Cardiac muscle cell (in vitro differentiated cells and primary cell): ENCODE measurements at regions not wholly inside any gene's neighbourhood (a gene's known extent, or its start where the extent isn't known, plus 50 kb on each side); places are given as distances from the start of the nearest gene placed in this dataset.

Source experiments
- DNase-seq, 2 donors: peaks; one replicate each; pipeline versions ENCODE4 v3.0.0 to v3.0.0-alpha.2; 2010 to 2017; ENCODE audit warnings: low read depth in 1 of 2, low spot score in 1 of 2
- H3K27ac ChIP-seq: fragments of 200-600 bp; sonication (generic); 2 replicates; pipeline ENCODE4 v1.5.1; 2016
- H3K27me3 ChIP-seq: fragments of 200-600 bp; sonication (generic); 2 replicates; pipeline ENCODE4 v1.6.0; 2016; ENCODE audit warnings: control low read depth
- H3K36me3 ChIP-seq: fragments of 200-600 bp; sonication (generic); 2 replicates; pipeline ENCODE4 v1.5.1; 2016; ENCODE audit warnings: control low read depth
- H3K4me1 ChIP-seq: fragments of 200-600 bp; sonication (generic); 2 replicates; pipeline ENCODE4 v1.8.1; 2017; ENCODE audit warnings: low read depth, mild to moderate bottlenecking, mixed run types
- H3K4me3 ChIP-seq: fragments of 200-600 bp; sonication (generic); 2 replicates; pipeline ENCODE4 v1.5.1; 2016; ENCODE audit warnings: mild to moderate bottlenecking
- H3K9me3 ChIP-seq: fragments of 200-600 bp; sonication (generic); 2 replicates; pipeline ENCODE4 v1.5.1; 2017; ENCODE audit warnings: low read depth, mild to moderate bottlenecking, control low read depth
- TF ChIP-seq, protein P1 (sequence below): IDR thresholded peaks from 2 replicates; pipeline ENCODE4 v1.5.1; 2012; ENCODE audit warnings: low read depth, mild to moderate bottlenecking, low read length

DNA sequence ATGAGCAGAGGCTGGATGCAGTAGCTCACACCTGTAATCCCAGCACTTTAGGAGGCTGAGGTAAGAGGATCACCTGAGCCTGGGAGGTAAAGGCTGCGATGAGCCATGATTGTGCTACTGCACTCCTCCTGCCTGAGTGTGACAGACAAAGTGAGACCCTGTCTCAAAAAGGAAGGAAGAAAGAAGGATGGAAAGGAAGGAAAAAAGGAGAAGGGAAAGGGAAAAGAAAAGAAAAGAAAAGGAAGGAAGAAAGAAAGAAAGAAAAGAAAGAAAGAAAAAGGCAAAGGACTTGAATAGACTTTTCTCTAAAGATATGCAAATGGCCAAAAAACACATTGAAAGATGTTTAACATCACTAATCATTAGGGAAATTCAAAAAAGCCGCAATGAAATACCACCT lies 215.3 kb upstream of the MYLIP start:
- Histone ChIP-seq H3K9me3 (no peaks in the 10 kb centered on the region), H3K36me3 (no peaks in the 10 kb centered on the region), H3K4me1 (peaks cover 36% of the 10 kb centered on the region), H3K27ac (no peak overlapping the region), H3K27me3 (no peaks in the 10 kb centered on the region), H3K4me3 (no peak overlapping the region)
- TF ChIP-seq, protein P1, sequence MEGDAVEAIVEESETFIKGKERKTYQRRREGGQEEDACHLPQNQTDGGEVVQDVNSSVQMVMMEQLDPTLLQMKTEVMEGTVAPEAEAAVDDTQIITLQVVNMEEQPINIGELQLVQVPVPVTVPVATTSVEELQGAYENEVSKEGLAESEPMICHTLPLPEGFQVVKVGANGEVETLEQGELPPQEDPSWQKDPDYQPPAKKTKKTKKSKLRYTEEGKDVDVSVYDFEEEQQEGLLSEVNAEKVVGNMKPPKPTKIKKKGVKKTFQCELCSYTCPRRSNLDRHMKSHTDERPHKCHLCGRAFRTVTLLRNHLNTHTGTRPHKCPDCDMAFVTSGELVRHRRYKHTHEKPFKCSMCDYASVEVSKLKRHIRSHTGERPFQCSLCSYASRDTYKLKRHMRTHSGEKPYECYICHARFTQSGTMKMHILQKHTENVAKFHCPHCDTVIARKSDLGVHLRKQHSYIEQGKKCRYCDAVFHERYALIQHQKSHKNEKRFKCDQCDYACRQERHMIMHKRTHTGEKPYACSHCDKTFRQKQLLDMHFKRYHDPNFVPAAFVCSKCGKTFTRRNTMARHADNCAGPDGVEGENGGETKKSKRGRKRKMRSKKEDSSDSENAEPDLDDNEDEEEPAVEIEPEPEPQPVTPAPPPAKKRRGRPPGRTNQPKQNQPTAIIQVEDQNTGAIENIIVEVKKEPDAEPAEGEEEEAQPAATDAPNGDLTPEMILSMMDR = no peak
- DNase-seq = no peak

DNA sequence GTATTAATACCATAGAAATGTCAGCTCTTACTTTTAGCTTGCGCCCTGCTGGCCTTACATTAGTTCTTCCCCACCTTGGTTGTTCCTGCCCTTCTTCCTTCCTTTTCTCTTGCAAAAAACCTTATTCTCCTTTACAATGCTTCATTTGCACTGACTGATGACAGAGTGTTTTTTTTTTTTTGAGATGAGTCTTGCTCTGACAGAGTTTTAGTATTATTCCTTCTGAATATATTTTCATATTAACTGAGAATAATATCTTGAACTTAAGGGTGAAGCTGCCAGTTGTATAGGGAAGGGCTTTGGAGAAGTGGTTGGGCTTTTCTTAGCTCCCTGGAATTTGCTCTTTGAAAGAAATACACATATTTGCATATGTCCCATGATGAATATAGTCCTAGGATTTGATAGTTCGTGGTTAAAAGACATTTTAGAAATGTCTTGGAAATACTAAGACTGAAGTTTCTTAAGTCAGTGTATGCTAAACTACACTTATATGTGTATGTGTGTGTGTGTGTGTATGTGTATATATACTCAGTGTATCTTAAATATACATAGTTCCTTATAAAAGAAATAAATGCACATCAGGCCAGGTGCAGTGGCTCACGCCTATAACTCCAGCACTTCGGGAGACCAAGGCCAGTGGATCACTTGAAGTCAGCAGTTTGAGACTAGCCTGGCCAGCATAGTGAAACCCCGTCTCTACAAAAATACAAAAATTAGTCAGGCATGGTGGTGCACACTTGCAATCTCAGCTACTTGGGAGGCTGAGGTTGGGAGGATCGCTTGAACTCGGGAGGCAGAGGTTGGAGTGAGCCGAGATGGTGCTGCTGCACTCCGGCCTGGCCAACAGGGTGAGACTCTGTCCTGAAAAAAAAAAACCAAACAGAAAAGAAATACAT lies 216.1 kb upstream of the MYLIP start:
- no peaks in the 10 kb centered on the region for H3K27me3 ChIP-seq
- TF ChIP-seq, protein P1 = no peak
- peaks cover 36% of the 10 kb centered on the region for H3K4me1 ChIP-seq
- DNase-seq = no peak
- no peak overlapping the region for H3K4me3 ChIP-seq
- H3K27ac ChIP-seq = no peak overlapping the region
- H3K36me3 ChIP-seq = no peaks in the 10 kb centered on the region
- H3K9me3 ChIP-seq = no peaks in the 10 kb centered on the region

DNA sequence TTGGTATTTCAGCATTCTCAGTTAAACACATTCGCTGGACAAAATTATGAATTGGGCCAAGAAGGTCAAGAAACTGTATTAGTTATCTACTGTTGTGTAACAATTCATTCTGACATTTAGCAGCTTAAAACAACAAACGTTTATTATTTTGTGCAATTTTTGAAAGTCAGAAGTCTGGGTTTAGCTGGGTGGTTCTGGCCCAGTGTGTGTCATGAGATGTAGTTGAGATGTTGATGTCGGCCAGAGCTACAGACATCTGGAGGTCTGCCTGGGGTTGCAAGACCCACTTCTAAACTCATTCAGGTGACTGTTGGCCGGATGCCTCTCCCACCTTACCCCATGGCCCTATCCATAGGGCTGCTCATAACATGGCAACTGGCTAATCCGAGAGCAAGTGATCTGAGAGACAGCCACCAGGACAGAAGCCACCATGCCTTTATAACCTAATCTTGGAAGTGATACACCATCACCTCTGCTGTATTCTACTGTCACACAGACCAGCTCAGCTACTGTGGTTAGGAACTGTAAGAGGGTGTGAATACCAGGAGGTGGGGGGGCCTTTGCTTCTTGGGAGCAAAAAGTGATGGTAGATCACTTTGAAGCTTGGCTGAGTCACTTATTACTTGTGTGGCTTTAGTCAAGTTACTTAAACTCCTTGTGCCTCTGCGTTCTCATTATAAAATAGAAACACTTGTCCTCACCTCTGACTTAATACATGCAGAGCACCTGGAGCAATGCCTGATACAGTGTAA lies 217.0 kb upstream of the MYLIP start:
- TF ChIP-seq, protein P1 = no peak
- no peaks in the 10 kb centered on the region for H3K36me3 ChIP-seq
- H3K4me3 ChIP-seq = no peak overlapping the region
- no peak for DNase-seq
- no peak overlapping the region for H3K27ac ChIP-seq
- peaks cover 36% of the 10 kb centered on the region for H3K4me1 ChIP-seq
- H3K9me3 ChIP-seq = no peaks in the 10 kb centered on the region
- H3K27me3 ChIP-seq = no peaks in the 10 kb centered on the region

DNA sequence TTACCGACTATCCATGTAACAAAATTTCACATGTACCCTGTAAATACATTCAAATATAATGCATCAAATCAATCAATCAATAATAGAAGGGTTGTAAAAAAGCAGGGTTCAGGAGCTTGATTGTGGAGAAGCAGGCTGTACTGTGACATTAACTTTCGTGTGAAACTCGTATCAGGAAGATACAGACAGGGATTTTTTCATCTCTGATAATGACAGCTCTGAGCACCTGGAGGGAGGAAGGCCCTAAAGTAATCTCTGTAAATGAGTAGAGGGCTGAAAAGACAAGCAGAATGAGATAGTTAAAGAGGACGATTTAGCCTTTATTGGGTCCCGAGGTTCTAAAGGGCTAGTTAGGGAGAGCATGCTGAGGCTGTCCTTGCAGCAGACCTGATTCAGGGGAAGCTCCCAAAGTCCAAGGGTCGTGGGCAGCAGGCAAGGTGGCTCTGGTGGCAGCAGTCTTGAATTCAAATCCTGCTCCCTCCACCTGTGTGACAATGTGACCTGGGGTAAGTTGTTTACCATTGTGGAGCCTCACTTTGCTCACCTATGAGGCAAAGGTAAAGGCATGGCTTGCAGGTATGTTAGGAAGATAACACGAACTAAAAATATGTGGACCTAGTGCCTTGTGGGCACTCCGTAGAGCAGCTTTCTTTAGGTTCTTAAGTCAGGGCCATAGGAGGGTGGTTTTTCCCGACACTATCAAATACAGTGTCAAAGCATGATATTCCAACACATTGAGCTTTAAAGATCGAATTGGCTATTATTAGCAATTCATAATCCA lies 219.4 kb upstream of the MYLIP start:
- H3K36me3 ChIP-seq = no peaks in the 10 kb centered on the region
- no peak for DNase-seq
- no peak overlapping the region for H3K4me3 ChIP-seq
- TF ChIP-seq, protein P1 = no peak
- H3K4me1 ChIP-seq = peaks cover 20% of the 10 kb centered on the region
- H3K27ac ChIP-seq = no peak overlapping the region
- no peaks in the 10 kb centered on the region for H3K9me3 ChIP-seq
- no peaks in the 10 kb centered on the region for H3K27me3 ChIP-seq

DNA sequence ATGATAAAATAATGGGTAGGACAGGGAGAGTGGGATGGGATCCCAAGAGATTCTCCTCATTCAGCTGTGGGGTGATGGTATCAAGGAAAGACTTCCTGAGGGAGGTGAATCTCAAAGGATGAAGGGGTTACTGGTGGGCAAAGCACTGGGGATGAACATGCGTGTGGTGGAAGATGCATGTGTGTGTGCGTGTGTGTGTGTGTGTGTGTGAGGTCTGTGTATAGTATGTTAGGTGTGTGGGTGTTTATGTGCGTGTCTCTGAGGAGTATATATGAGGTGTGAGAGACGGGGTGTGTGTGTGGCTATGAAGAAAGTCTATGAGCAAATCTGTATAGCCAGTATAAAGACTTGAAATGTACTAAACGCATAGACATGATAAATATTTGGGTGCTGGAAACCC lies 220.0 kb upstream of the MYLIP start:
- Histone ChIP-seq H3K27ac (no peak overlapping the region), H3K4me1 (peaks cover 20% of the 10 kb centered on the region), H3K27me3 (no peaks in the 10 kb centered on the region), H3K36me3 (no peaks in the 10 kb centered on the region), H3K9me3 (no peaks in the 10 kb centered on the region), H3K4me3 (no peak overlapping the region)
- no peak for DNase-seq
- TF ChIP-seq, protein P1 = no peak
